ENCODE measurements at regions not wholly inside any gene's neighbourhood (a gene's known extent, or its start where the extent isn't known, plus 50 kb on each side); places are given as distances from the start of the nearest gene placed in this dataset.
A peak's percentile ranks its signal among the peaks of the same experiment; 100 is the strongest.

GRCh38 chr21:27132266-27132665 is 165.4 kb upstream of the ADAMTS5 start:
- DNase-seq (ENCODE audit: low read depth) = peak; percentile 60
- no peak for TF ChIP-seq CTCF (conservative IDR thresholded peaks at IDR 0.05; ENCODE audit: low read depth, low read length)

GRCh38 chr21:27130154-27130553 is 163.3 kb upstream of the ADAMTS5 start:
- no peak for TF ChIP-seq CTCF (conservative IDR thresholded peaks at IDR 0.05; ENCODE audit: low read depth, low read length)
- H3K4me3 ChIP-seq (ENCODE audit: low read depth, low read length) = no peak overlapping the region
- no peak for DNase-seq (ENCODE audit: low read depth)

More at GRCh38 chr21:27132266-27132665, 165.4 kb upstream of the ADAMTS5 start:
- H3K4me3 ChIP-seq (ENCODE audit: low read depth, low read length) = no peak overlapping the region

- no peak for TF ChIP-seq CTCF (conservative IDR thresholded peaks at IDR 0.05; ENCODE audit: low read depth, low read length)
- no peak overlapping the region for H3K4me3 ChIP-seq (ENCODE audit: low read depth, low read length)
- no peak for DNase-seq (ENCODE audit: low read depth)
Measured at GRCh38 chr21:27129694-27130093, 162.8 kb upstream of the ADAMTS5 start.

GRCh38 chr21:27129215-27129614 is 162.3 kb upstream of the ADAMTS5 start:
- DNase-seq (ENCODE audit: low read depth) = no peak
- no peak overlapping the region for H3K4me3 ChIP-seq (ENCODE audit: low read depth, low read length)
- TF ChIP-seq CTCF (conservative IDR thresholded peaks at IDR 0.05; ENCODE audit: low read depth, low read length) = no peak

- no peak for TF ChIP-seq CTCF (conservative IDR thresholded peaks at IDR 0.05; ENCODE audit: low read depth, low read length)
- H3K4me3 ChIP-seq (ENCODE audit: low read depth, low read length) = no peak overlapping the region
- DNase-seq (ENCODE audit: low read depth) = no peak
Measured at GRCh38 chr21:27126140-27126539, 159.3 kb upstream of the ADAMTS5 start.

- DNase-seq (ENCODE audit: low read depth) = no peak
- TF ChIP-seq CTCF (conservative IDR thresholded peaks at IDR 0.05; ENCODE audit: low read depth, low read length) = no peak
- H3K4me3 ChIP-seq (ENCODE audit: low read depth, low read length) = no peak overlapping the region
Measured at GRCh38 chr21:27122686-27123085, 155.8 kb upstream of the ADAMTS5 start.

GRCh38 chr21:27114111-27114510 is 147.2 kb upstream of the ADAMTS5 start:
- DNase-seq (ENCODE audit: low read depth) = no peak
- TF ChIP-seq CTCF (conservative IDR thresholded peaks at IDR 0.05; ENCODE audit: low read depth, low read length) = no peak
- H3K4me3 ChIP-seq (ENCODE audit: low read depth, low read length) = no peak overlapping the region

All from choroid plexus epithelial cell (primary cell).